GM21447 (cell line): ENCODE measurements at regions not wholly inside any gene's neighbourhood (a gene's known extent, or its start where the extent isn't known, plus 50 kb on each side); places are given as distances from the start of the nearest gene placed in this dataset.
"Not testable (repeated sequence)": the region's sequence is repeated elsewhere in the genome, so short reads cannot be mapped to it uniquely, and the experiment has no call there.

Experiments
- ATAC-seq: cut with Tn5 transposase; IDR thresholded peaks from one replicate; pipeline ENCODE4 v1.9.1; 2021; ENCODE audit not compliant: unreplicated experiment

- ATAC-seq: no peak
These were observed 56.0 kb downstream of the EN1 start for GRCh38 chr2:118791483-118791882.

- ATAC-seq: no peak
These were observed 60.7 kb downstream of the EN1 start for GRCh38 chr2:118786746-118787145.

GRCh38 chr2:118784860-118785259, 62.6 kb downstream of the EN1 start:
- ATAC-seq: no peak

DNA sequence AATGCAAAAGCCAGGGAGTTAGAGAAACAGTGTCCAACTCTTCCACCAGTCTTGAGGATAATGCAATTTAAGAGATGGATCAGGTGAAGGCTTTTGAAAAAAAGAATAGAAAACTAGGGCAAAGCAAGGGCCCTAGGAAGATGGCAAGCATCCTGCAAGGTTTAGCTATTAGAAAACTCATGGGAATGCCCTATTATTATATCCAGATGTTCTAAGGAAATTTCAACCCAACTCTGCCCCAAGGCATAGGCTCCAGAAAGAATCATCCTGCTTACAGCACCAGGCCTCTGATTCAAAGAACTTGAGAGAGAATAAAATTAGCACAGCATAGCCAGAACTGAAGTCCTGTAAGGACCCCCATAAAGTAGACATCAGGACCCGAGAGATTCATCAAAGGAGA, 68.1 kb downstream of the EN1 start:
- no peak for ATAC-seq

GRCh38 chr2:118774458-118775133, 72.9 kb downstream of the EN1 start:
- no peak for ATAC-seq

- no peak for ATAC-seq
These were observed 73.6 kb downstream of the EN1 start for GRCh38 chr2:118773826-118774225.

GRCh38 chr2:118772487-118773200, 74.8 kb downstream of the EN1 start:
- ATAC-seq: no peak

GRCh38 chr2:118769707-118770400, 77.6 kb downstream of the EN1 start:
- no peak for ATAC-seq

- no peak for ATAC-seq
These were observed 80.6 kb downstream of the EN1 start for GRCh38 chr2:118766871-118767270.

DNA sequence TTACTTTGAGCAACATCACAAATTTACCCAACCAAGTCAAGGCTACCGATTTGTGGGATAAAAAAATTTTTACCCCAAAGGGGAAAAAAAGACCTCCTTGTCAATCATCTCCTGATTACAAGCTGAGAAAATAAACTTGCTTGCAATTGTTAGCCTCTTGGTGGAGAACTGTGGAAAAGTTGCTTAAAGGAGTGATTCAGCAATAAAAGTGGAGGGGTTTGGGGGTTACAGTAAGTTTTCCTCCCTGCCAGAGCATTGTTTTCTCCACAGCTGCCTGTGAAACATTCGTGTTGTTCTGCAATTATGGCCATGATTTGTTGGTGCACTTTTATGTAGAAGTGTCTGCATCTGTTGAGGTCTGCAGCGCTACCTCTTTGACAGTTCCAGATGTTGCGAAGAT, 82.6 kb downstream of the EN1 start:
- ATAC-seq: no peak

DNA sequence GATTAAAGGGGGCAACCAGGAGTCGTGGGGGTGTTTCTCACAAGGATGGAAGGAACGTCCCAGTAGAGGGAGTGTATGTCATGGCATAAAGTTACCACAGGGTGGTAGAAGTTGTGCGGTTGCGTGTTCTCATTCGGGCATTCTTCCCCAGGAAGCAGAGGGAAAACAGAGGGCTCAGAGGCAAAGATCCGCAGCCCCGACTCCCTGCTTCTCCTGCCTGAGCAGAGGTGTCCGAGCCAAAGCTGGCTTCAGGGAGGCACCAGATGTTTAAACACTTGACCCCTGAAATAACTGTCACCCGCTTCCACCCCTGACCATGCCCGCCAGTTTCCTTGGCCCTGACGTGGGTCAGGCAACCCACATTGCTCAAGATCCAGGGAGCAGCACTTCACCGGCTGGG, 83.7 kb downstream of the EN1 start:
- ATAC-seq: no peak

DNA sequence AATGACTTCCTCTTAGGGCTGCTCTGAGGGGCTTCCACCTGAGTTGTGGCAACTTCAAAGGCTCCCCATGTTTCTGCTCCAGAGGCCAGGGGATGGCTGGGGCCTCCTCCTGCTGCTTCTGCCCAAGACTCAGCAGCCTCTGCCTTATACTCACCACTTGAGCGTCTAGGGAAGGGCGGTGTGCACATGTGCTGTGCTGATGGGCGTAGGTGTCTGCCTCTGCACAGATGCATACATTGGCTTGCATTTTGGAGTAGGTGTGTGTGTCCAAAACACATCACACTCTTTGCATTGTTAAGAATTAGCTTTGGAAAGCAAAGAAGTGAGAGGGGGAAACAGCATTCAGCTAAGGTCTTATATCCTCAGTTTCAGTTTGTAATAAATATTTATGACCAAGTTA, 85.2 kb downstream of the EN1 start:
- no peak for ATAC-seq

GRCh38 chr2:118761771-118762170, 85.7 kb downstream of the EN1 start:
- ATAC-seq: no peak

DNA sequence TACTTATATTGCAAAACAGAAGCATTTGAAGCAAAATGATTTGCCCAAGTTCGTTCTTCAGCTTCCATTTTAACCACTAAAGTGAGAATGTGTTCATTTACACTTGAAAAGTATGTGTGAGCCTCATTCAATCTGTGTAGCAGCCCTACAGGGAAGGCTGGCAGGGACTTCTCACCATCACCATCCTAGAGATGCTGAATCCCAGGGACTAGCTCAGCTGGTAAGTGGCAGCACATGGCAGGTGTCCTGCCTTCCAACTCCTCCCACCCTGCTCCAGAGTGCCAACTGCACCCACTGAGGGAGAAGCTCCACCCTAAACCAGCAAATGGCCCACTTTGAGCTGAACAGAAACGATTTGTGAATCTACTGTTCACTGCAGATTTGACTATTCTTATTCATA, 91.5 kb downstream of the EN1 start:
- no peak for ATAC-seq

GRCh38 chr2:118755384-118755783, 92.1 kb downstream of the EN1 start:
- ATAC-seq: no peak

GRCh38 chr2:118752762-118753429, 94.6 kb downstream of the EN1 start:
- ATAC-seq: no peak

DNA sequence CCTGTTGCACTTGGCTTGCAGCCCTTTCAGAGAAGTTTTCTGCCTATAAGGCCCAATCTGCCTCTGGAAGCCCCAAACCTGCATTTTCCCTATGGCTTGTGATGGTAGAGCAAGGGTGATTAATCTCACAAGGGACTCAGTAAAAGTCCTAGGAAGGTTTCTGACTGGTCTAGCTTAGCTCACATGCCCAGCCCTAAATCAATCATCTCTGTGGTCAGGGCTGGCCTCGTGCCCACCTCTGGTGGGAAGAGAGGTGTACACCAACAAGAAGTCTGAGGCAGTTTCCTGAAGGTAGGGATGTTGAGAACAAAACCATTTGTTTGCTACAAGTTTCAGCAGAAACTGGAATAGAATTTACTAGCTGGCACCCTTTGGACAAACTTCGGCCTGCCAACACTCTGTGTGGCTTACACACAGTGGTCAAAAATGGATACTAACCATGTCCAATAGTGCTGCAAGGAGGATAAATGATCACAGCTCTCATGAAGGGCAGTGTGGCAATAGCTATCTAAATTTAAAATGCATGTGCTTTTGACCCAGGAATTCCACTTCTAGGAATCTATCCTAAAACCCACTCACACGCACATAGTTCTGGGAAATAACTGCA, 96.4 kb downstream of the EN1 start:
- ATAC-seq: no peak

DNA sequence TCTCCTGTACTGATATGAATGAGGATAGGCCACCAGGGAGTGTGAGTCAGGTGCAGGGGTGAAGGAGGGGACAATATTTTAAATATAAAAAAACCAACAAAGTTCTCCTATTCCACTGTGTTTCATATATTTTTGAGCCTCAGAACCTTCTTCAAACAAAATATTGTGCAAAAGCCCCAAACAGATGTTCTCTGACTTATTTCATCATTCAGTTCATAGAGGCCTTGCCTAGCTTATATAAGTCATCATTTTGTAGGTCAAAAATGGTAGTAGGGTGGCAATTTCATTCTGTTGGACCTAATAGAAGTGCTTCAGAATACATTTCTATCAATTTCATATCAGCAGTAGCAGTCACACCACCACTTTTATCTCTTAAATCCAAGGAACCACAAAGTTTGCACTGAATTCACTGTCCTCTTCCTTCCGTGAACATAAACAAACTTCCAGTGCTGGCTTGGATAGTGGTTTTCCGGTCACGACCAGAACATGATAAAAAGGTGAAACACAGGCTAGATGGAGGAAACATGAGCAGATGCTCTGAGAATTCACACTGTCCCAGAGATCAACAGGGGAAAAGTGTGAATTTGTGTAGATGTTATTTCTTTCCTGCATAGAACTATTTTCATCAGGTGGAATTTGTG, 99.1 kb downstream of the EN1 start:
- no peak for ATAC-seq

- ATAC-seq: no peak
These were observed 99.8 kb downstream of the EN1 start for GRCh38 chr2:118747637-118748036.

DNA sequence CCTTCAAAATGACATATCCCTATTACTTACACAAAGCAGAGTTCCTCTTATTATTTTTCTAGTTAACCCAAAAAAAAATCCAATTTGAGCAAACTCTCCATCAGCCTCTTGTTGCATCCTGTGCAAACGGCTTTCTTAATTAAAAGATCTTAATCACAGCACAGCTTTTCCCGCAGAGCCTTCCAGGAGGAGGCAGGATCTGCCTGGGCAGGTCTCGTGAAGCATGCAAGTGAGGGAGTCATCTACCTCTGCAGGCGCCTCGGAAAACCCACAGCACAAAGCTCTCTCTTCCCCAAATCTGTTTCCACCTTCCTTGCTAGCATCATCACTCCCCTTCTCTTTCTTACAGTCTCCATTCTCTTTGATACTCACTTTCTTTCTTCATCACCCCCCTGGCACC, 100.4 kb downstream of the EN1 start:
- no peak for ATAC-seq

DNA sequence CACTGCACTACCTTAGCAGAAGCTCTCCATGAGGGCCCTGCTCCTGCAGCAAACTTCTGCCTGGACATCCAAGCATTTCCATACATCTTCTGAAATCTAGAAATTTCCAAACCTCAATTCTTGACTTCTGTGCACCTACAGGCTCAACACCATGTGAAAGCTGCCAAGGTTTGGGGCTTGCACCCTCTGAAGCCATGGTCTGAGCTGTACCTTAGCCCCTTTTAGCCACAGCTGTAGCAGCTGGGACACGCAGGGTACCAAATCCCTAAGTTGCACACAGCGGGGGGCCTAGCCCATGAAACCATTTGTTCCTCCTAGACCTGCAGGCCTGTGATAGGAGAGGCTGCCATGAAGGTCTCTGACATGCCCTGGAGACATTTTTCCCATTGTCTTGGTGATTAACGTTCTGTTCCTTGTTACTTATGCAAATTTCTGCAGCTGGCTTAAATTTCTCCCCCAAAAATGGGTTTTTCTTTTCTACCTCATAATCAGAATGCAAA, 102.7 kb downstream of the EN1 start:
- ATAC-seq: not testable (repeated sequence)
